GM13976 (cell line): ENCODE measurements at regions not wholly inside any gene's neighbourhood (a gene's known extent, or its start where the extent isn't known, plus 50 kb on each side); places are given as distances from the start of the nearest gene placed in this dataset.
A peak's percentile ranks its signal among the peaks of the same experiment; 100 is the strongest.

Source experiments
- DNase-seq: peaks from one replicate; pipeline ENCODE4 v3.0.0; 2012; ENCODE audit warnings: low spot score
- in situ Hi-C: fragments of 300-500 bp; cut with MboI; formaldehyde crosslinking; loops from one replicate; pipeline ENCODE4 v1.12.0; 2022; ENCODE audit warnings: low sequenced_read_pairs, mixed read lengths, inconsistent platforms; ENCODE audit not compliant: unreplicated experiment
- TF ChIP-seq, protein P1 (sequence below): IDR thresholded peaks from 2 replicates; pipeline ENCODE4 v1.5.1; 2012; ENCODE audit warnings: borderline replicate concordance, mild to moderate bottlenecking; ENCODE audit not compliant: insufficient read depth; ENCODE audit errors: extremely low read depth, missing control alignments, control extremely low read depth

GRCh38 chr1:195105773-195106172 lies 1502.5 kb downstream of the KCNT2 start:
- no peak for DNase-seq
- TF ChIP-seq, protein P1, sequence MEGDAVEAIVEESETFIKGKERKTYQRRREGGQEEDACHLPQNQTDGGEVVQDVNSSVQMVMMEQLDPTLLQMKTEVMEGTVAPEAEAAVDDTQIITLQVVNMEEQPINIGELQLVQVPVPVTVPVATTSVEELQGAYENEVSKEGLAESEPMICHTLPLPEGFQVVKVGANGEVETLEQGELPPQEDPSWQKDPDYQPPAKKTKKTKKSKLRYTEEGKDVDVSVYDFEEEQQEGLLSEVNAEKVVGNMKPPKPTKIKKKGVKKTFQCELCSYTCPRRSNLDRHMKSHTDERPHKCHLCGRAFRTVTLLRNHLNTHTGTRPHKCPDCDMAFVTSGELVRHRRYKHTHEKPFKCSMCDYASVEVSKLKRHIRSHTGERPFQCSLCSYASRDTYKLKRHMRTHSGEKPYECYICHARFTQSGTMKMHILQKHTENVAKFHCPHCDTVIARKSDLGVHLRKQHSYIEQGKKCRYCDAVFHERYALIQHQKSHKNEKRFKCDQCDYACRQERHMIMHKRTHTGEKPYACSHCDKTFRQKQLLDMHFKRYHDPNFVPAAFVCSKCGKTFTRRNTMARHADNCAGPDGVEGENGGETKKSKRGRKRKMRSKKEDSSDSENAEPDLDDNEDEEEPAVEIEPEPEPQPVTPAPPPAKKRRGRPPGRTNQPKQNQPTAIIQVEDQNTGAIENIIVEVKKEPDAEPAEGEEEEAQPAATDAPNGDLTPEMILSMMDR, result no peak
- in situ Hi-C loops, result no loop called here

GRCh38 chr1:195105281-195105680 lies 1503.0 kb downstream of the KCNT2 start:
- TF ChIP-seq, protein P1, result peak; percentile 22
- DNase-seq, result no peak
- in situ Hi-C loops, result no loop called here

DNA sequence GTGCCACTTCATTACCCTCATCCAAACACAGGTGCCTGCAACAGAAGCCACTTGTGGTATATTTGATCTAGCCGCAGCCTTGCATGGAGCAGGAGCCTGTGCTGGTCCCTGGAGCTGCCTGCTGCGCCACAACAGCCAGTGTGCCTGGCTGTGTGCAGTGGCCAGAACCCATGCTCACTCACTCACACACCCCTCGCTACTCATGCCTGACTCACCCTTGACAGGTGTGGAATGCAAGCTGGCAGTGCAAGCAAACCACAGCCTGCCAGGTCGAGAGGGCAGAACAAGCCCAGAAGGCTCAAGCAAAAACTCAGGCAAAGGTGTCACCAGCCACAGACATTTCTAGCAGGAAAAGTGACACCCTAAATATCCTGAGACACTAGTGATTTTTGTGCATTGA lies 1510.9 kb downstream of the KCNT2 start:
- TF ChIP-seq, protein P1, result no peak
- in situ Hi-C loops, result no loop called here
- DNase-seq, result no peak

- TF ChIP-seq, protein P1, result no peak
- DNase-seq, result no peak
- in situ Hi-C loops, result no loop called here
Observed at GRCh38 chr1:195096051-195096521, 1512.2 kb downstream of the KCNT2 start.

GRCh38 chr1:195085196-195085595 lies 1523.0 kb downstream of the KCNT2 start:
- in situ Hi-C loops, result no loop called here
- TF ChIP-seq, protein P1, result no peak
- no peak for DNase-seq

- no peak for DNase-seq
- TF ChIP-seq, protein P1, result no peak
- in situ Hi-C loops, result no loop called here
Observed at GRCh38 chr1:195082183-195082582, 1526.1 kb downstream of the KCNT2 start.

DNA sequence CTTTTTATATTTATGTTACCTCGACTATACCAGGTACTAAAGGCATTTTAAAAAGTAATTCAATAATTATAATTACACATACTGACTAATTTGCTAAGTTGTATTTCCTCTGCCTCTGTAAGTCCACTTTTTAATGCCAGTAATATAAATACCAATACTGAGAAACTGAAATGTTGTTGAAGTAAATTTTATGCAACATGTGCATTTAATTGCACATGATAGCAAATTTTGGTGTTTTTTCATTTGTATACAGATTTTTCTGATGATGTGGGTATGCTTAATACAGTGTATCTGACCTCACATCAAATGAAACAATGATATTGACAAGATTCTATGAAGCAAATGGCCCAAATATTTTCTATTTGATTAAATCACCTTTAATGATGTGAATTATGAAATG lies 1531.6 kb downstream of the KCNT2 start:
- TF ChIP-seq, protein P1, result no peak
- in situ Hi-C loops, result no loop called here
- no peak for DNase-seq
